ENCODE measurements at regions not wholly inside any gene's neighbourhood (a gene's known extent, or its start where the extent isn't known, plus 50 kb on each side); places are given as distances from the start of the nearest gene placed in this dataset.
"Not testable (repeated sequence)": the region's sequence is repeated elsewhere in the genome, so short reads cannot be mapped to it uniquely, and the experiment has no call there.

- no peak for DNase-seq
These were observed 51.0 kb upstream of the PHF24 start for GRCh38 chr9:34907044-34907443.

GRCh38 chr9:34899535-34900158 is 58.4 kb upstream of the PHF24 start:
- DNase-seq: peak; percentile 86

- DNase-seq: peak; percentile 81
These were observed 59.2 kb upstream of the PHF24 start for GRCh38 chr9:34898846-34899245.

GRCh38 chr9:34896112-34896511 is 62.0 kb upstream of the PHF24 start:
- DNase-seq: no peak

GRCh38 chr9:34892886-34893285 is 65.2 kb upstream of the PHF24 start:
- DNase-seq: no peak

- no peak for DNase-seq
These were observed 66.7 kb upstream of the PHF24 start for GRCh38 chr9:34891386-34891785.

- no peak for DNase-seq
These were observed 70.2 kb upstream of the PHF24 start for GRCh38 chr9:34887841-34888240.

GRCh38 chr9:34884747-34885189 is 73.3 kb upstream of the PHF24 start:
- DNase-seq: no peak

- no peak for DNase-seq
These were observed 82.0 kb upstream of the PHF24 start for GRCh38 chr9:34876096-34876495.

- no peak for DNase-seq
These were observed 88.7 kb upstream of the PHF24 start for GRCh38 chr9:34869390-34869789.

GRCh38 chr9:34866614-34867013 is 91.5 kb upstream of the PHF24 start:
- DNase-seq: no peak

GRCh38 chr9:34863426-34863825 is 94.7 kb upstream of the PHF24 start:
- no peak for DNase-seq

- no peak for DNase-seq
These were observed 95.2 kb upstream of the PHF24 start for GRCh38 chr9:34862836-34863235.

- no peak for DNase-seq
These were observed 96.0 kb upstream of the PHF24 start for GRCh38 chr9:34862043-34862442.

GRCh38 chr9:34855016-34855415 is 103.1 kb upstream of the PHF24 start:
- DNase-seq: not testable (repeated sequence)

GRCh38 chr9:34830068-34830467 is 120.1 kb upstream of the CCL21 start:
- no peak for DNase-seq

- DNase-seq: no peak
These were observed 117.1 kb upstream of the CCL21 start for GRCh38 chr9:34826999-34827538.

- DNase-seq: no peak
These were observed 115.8 kb upstream of the CCL21 start for GRCh38 chr9:34825775-34826174.

- DNase-seq: no peak
These were observed 113.8 kb upstream of the CCL21 start for GRCh38 chr9:34823778-34824177.

GRCh38 chr9:34810187-34810524 is 100.2 kb upstream of the CCL21 start:
- DNase-seq: no peak

GRCh38 chr9:34809504-34810186 is 99.7 kb upstream of the CCL21 start:
- no peak for DNase-seq

- DNase-seq: no peak
These were observed 93.0 kb upstream of the CCL21 start for GRCh38 chr9:34802916-34803315.

- no peak for DNase-seq
These were observed 87.4 kb upstream of the CCL21 start for GRCh38 chr9:34797367-34797766.

GRCh38 chr9:34796924-34797323 is 87.0 kb upstream of the CCL21 start:
- DNase-seq: no peak

- no peak for DNase-seq
These were observed 83.5 kb upstream of the CCL21 start for GRCh38 chr9:34793428-34793827.
